ENCODE measurements at regions not wholly inside any gene's neighbourhood (a gene's known extent, or its start where the extent isn't known, plus 50 kb on each side); places are given as distances from the start of the nearest gene placed in this dataset.

GRCh38 chr2:239878686-239879085 lies 146.5 kb downstream of the NDUFA10 start:
- intact Hi-C loops (cut with DNase I; ENCODE audit: low total_unique reads): no loop called here
- DNase-seq: no peak
- WGBS, 2 donors (ENCODE audit: low coverage in 1 of 2): 89% methylated on average over 5 of the region's 5 CpGs; no CpG with 5 or more reads in 1 of the 2 donors
- Histone ChIP-seq H3K4me1 (peaks cover 0 to 7% (median 0%) of the 10 kb centered on the region in 4 donors), H3K9me3 (no peaks in the 10 kb centered on the region), H3K27me3 (no peaks in the 10 kb centered on the region), H3K36me3 (no peaks in the 10 kb centered on the region), H3K27ac (no peak overlapping the region), H3K4me3 (no peak overlapping the region)
- TF ChIP-seq POLR2A (IDR thresholded peaks at IDR 0.05) (no peak), POLR2AphosphoS5 (IDR thresholded peaks at IDR 0.05) (no peak), EP300 (IDR thresholded peaks at IDR 0.05; ENCODE audit: low read depth) (no peak), CTCF (IDR thresholded peaks at IDR 0.05) (no peak)
- in situ Hi-C loops (cut with MboI; ENCODE audit: low pct_ligation_motif_present in 1 of 4, low pct_unique_long_range_greater_than_20kb in 1 of 4, low sequenced_read_pairs in 3 of 4): loop anchor here in 1 of 4 donors (25.0 kb wide), 1 partner anchor 616 kb away; no protein-coding TSS in a partner anchor

- in situ Hi-C loops (cut with MboI; ENCODE audit: low pct_ligation_motif_present in 1 of 4, low pct_unique_long_range_greater_than_20kb in 1 of 4, low sequenced_read_pairs in 3 of 4) (loop anchor here in 1 of 4 donors (25.0 kb wide), 1 partner anchor 615 kb away; no protein-coding TSS in a partner anchor), intact Hi-C loops (cut with DNase I; ENCODE audit: low total_unique reads) (no loop called here)
- TF ChIP-seq POLR2A (IDR thresholded peaks at IDR 0.05) (no peak), EP300 (IDR thresholded peaks at IDR 0.05; ENCODE audit: low read depth) (no peak), POLR2AphosphoS5 (IDR thresholded peaks at IDR 0.05) (no peak), CTCF (IDR thresholded peaks at IDR 0.05) (no peak)
- no peak for DNase-seq
- H3K9me3 ChIP-seq: no peaks in the 10 kb centered on the region
- no peak overlapping the region for H3K27ac ChIP-seq
- no peaks in the 10 kb centered on the region for H3K36me3 ChIP-seq
- 87 to 90% methylated on average over 5 of the region's 5 CpGs for WGBS, 2 donors (ENCODE audit: low coverage in 1 of 2)
- no peak overlapping the region for H3K4me3 ChIP-seq
- H3K4me1 ChIP-seq: peaks cover 0 to 2% (median 0%) of the 10 kb centered on the region in 4 donors
- H3K27me3 ChIP-seq: no peaks in the 10 kb centered on the region
Measured at GRCh38 chr2:239876948-239877289, 148.2 kb downstream of the NDUFA10 start.

GRCh38 chr2:239876271-239876947 lies 148.7 kb downstream of the NDUFA10 start:
- intact Hi-C loops (cut with DNase I; ENCODE audit: low total_unique reads): no loop called here
- no peaks in the 10 kb centered on the region for H3K9me3 ChIP-seq
- no peaks in the 10 kb centered on the region for H3K27me3 ChIP-seq
- no peak overlapping the region for H3K27ac ChIP-seq
- no peaks in the 10 kb centered on the region for H3K36me3 ChIP-seq
- WGBS, 2 donors (ENCODE audit: low coverage in 1 of 2): 80 to 86% methylated on average over 3 to 18 of the region's 18 CpGs
- TF ChIP-seq POLR2A (IDR thresholded peaks at IDR 0.05) (no peak), POLR2AphosphoS5 (IDR thresholded peaks at IDR 0.05) (no peak), CTCF (IDR thresholded peaks at IDR 0.05) (no peak), EP300 (IDR thresholded peaks at IDR 0.05; ENCODE audit: low read depth) (no peak)
- no peak for DNase-seq
- no peaks in the 10 kb centered on the region for H3K4me1 ChIP-seq
- no peak overlapping the region for H3K4me3 ChIP-seq
- in situ Hi-C loops (cut with MboI; ENCODE audit: low pct_ligation_motif_present in 1 of 4, low pct_unique_long_range_greater_than_20kb in 1 of 4, low sequenced_read_pairs in 3 of 4): loop anchor here in 1 of 4 donors (25.0 kb wide), 1 partner anchor 614 kb away; no protein-coding TSS in a partner anchor

GRCh38 chr2:239874636-239875356 lies 150.3 kb downstream of the NDUFA10 start:
- DNase-seq: no peak
- H3K4me3 ChIP-seq: no peak overlapping the region
- no peaks in the 10 kb centered on the region for H3K36me3 ChIP-seq
- intact Hi-C loops (cut with DNase I; ENCODE audit: low total_unique reads) (no loop called here), in situ Hi-C loops (cut with MboI; ENCODE audit: low pct_ligation_motif_present in 1 of 4, low pct_unique_long_range_greater_than_20kb in 1 of 4, low sequenced_read_pairs in 3 of 4) (loop anchor here in 1 of 4 donors (25.0 kb wide), 1 partner anchor 612 kb away; no protein-coding TSS in a partner anchor)
- WGBS, 2 donors (ENCODE audit: low coverage in 1 of 2): 81% methylated on average over 12 of the region's 12 CpGs; no CpG with 5 or more reads in 1 of the 2 donors
- TF ChIP-seq POLR2A (IDR thresholded peaks at IDR 0.05) (no peak), POLR2AphosphoS5 (IDR thresholded peaks at IDR 0.05) (no peak), CTCF (IDR thresholded peaks at IDR 0.05) (no peak), EP300 (IDR thresholded peaks at IDR 0.05; ENCODE audit: low read depth) (no peak)
- H3K9me3 ChIP-seq: no peaks in the 10 kb centered on the region
- H3K4me1 ChIP-seq: no peaks in the 10 kb centered on the region
- H3K27me3 ChIP-seq: no peaks in the 10 kb centered on the region
- no peak overlapping the region for H3K27ac ChIP-seq
